ENCODE measurements at regions not wholly inside any gene's neighbourhood (a gene's known extent, or its start where the extent isn't known, plus 50 kb on each side); places are given as distances from the start of the nearest gene placed in this dataset.

DNA sequence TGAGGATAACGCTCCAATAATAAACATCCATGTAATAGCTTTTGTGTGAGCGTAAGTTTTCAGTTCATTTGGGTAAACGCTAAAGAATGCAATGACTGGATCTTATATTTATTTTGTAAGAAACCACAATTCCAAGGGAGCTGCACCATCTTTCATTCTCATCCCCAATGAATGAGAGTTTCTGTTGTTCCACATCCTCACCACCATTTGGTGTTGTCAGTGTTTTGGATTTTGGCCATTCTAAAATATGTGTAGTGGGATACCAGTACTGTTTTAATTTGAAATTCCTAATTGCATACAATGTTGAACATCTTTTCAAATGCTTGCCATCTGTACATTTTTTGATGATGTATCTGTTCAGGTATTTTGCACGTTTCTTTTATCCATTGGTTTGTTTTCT lies 50.9 kb upstream of the SEMA3D start:
- H3K4me3 ChIP-seq (replicated peaks; ENCODE audit: low read depth, low read length) = no peak overlapping the region
- DNase-seq (ENCODE audit: low read depth) = no peak
- TF ChIP-seq, protein P1, sequence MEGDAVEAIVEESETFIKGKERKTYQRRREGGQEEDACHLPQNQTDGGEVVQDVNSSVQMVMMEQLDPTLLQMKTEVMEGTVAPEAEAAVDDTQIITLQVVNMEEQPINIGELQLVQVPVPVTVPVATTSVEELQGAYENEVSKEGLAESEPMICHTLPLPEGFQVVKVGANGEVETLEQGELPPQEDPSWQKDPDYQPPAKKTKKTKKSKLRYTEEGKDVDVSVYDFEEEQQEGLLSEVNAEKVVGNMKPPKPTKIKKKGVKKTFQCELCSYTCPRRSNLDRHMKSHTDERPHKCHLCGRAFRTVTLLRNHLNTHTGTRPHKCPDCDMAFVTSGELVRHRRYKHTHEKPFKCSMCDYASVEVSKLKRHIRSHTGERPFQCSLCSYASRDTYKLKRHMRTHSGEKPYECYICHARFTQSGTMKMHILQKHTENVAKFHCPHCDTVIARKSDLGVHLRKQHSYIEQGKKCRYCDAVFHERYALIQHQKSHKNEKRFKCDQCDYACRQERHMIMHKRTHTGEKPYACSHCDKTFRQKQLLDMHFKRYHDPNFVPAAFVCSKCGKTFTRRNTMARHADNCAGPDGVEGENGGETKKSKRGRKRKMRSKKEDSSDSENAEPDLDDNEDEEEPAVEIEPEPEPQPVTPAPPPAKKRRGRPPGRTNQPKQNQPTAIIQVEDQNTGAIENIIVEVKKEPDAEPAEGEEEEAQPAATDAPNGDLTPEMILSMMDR (IDR thresholded peaks at IDR 0.05; ENCODE audit: low read length, missing control alignments) = no peak
